Stomach (tissue), 4 donors: ENCODE measurements at regions not wholly inside any gene's neighbourhood (a gene's known extent, or its start where the extent isn't known, plus 50 kb on each side); places are given as distances from the start of the nearest gene placed in this dataset.

Experiments
- CTCF ChIP-seq, 7 experiments: fragments of 450-650 bp in 4 of 7; fragments of 200-600 bp in 3 of 7; sonication (generic) in 3 of 7; IDR thresholded peaks; one replicate each; pipeline ENCODE4 v1.5.1; 2016 to 2019; ENCODE audit warnings: antibody characterized with exemption in 7 of 7, control low read depth in 2 of 7, mild to moderate bottlenecking in 1 of 7
- EP300 ChIP-seq: sonication (generic); formaldehyde crosslinking; IDR thresholded peaks from one replicate; pipeline ENCODE4 v1.6.1; 2017; ENCODE audit warnings: antibody characterized with exemption
- POLR2A ChIP-seq, 4 donors: fragments of 450-650 bp; IDR thresholded peaks; one replicate each; pipeline ENCODE4 v1.6.1; 2016; ENCODE audit warnings: antibody characterized with exemption in 4 of 4, control low read depth in 2 of 4, mild to moderate bottlenecking in 1 of 4, moderate library complexity in 1 of 4
- POLR2AphosphoS5 ChIP-seq, 3 donors: sonication (generic); formaldehyde crosslinking; IDR thresholded peaks; one replicate each; pipeline ENCODE4 v1.6.1; 2016; ENCODE audit warnings: antibody characterized with exemption in 3 of 3

DNA sequence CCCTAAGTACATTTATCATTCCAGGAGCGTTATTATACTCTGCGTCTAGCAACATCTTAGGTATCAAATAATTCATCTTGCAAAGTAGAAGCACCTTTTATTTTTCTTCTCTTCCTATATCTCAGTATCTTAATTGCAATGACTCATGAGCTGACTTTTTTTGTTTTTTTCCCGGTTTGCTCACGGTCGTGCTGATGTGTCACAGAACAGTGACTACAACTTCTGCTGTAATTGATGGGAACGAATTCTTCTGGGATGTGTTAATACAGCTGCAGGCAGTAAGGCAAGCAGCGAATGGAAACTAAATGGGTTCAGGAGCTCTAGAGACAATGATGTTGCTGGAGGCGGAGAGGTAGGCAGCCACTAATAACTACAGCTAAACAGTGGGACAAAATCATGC is 89.8 kb upstream of the TMPRSS15 start:
- TF ChIP-seq POLR2AphosphoS5 (IDR thresholded peaks at IDR 0.05) (no peak), CTCF (IDR thresholded peaks at IDR 0.05) (no peak), EP300 (no peak), POLR2A (IDR thresholded peaks at IDR 0.05) (no peak)
